CD4-positive, alpha-beta T cell (primary cell): ENCODE measurements at regions not wholly inside any gene's neighbourhood (a gene's known extent, or its start where the extent isn't known, plus 50 kb on each side); places are given as distances from the start of the nearest gene placed in this dataset.

ENCODE experiments used
- ATAC-seq: fragments of 200-7000 bp; cut with Tn5 transposase; one replicate; pipeline ENCODE4 v1.10.0; 2022; ENCODE audit warnings: mild to moderate bottlenecking; ENCODE audit not compliant: poor library complexity
- CTCF ChIA-PET: fragments of 350-600 bp; sonication (Branson Sonifier 250); formaldehyde crosslinking; loops from one replicate; lab custom pipeline; 2021; ENCODE audit warnings: antibody characterized with exemption, inconsistent platforms; lab: Charles Lee
- POLR2A ChIA-PET: fragments of 350-600 bp; sonication (Branson Sonifier 250); formaldehyde crosslinking; loops from one replicate; lab custom pipeline; 2021; ENCODE audit warnings: antibody characterized with exemption, inconsistent platforms; lab: Charles Lee
- DNase-seq, 14 experiments: peaks; one replicate each; pipeline ENCODE4 v3.0.0-alpha.2; 2013 to 2020; ENCODE audit warnings: mixed read lengths in 2 of 14
- H3K27ac ChIP-seq, 2 donors: one replicate each; pipeline versions ENCODE4 v1.5.1 to v1.7.0; 2013; ENCODE audit warnings: low read length in 2 of 2, low read depth in 1 of 2, mild to moderate bottlenecking in 1 of 2
- H3K27me3 ChIP-seq, 2 experiments: 1 replicate in 1 of 2; 2 replicates in 1 of 2; pipeline versions ENCODE4 v1.6.1 to v1.7.0; 2013; ENCODE audit warnings: low read length in 2 of 2, control low read depth in 1 of 2, mild to moderate bottlenecking in 1 of 2, moderate library complexity in 1 of 2; ENCODE audit not compliant: insufficient read depth in 2 of 2, control insufficient read depth in 1 of 2
- H3K36me3 ChIP-seq: one replicate; pipeline ENCODE4 v1.6.1; 2013; ENCODE audit warnings: low read length, control low read depth; ENCODE audit not compliant: insufficient read depth
- H3K4me1 ChIP-seq: one replicate; pipeline ENCODE4 v1.6.1; 2013; ENCODE audit warnings: low read length, control low read depth; ENCODE audit not compliant: insufficient read depth
- H3K4me3 ChIP-seq: one replicate; pipeline ENCODE4 v1.5.1; 2013; ENCODE audit warnings: mild to moderate bottlenecking, low read length, moderate library complexity
- H3K9me3 ChIP-seq, 2 experiments: 1 replicate in 1 of 2; 2 replicates in 1 of 2; pipeline versions ENCODE4 v1.6.1 to v1.7.0; 2013; ENCODE audit warnings: low read length in 2 of 2, mild to moderate bottlenecking in 2 of 2, control low read depth in 1 of 2, moderate library complexity in 1 of 2; ENCODE audit not compliant: control insufficient read depth in 1 of 2, insufficient read depth in 1 of 2
- H3K27ac Mint-ChIP-seq: one replicate; pipeline ENCODE4 v1.8.0; 2020; ENCODE audit warnings: mixed read lengths
- H3K27me3 Mint-ChIP-seq: one replicate; pipeline ENCODE4 v1.8.0; 2021; ENCODE audit warnings: mixed read lengths
- H3K36me3 Mint-ChIP-seq: one replicate; pipeline ENCODE4 v1.8.0; 2021; ENCODE audit warnings: low read depth, mixed read lengths
- H3K4me1 Mint-ChIP-seq: one replicate; pipeline ENCODE4 v1.8.0; 2021; ENCODE audit warnings: low read depth, mixed read lengths
- H3K4me3 Mint-ChIP-seq: one replicate; pipeline ENCODE4 v1.8.0; 2020; ENCODE audit warnings: mild to moderate bottlenecking, mixed read lengths
- H3K9me3 Mint-ChIP-seq: one replicate; pipeline ENCODE4 v1.8.0; 2020; ENCODE audit warnings: mixed read lengths
- CTCF ChIP-seq: fragments of 200-600 bp; IDR thresholded peaks from one replicate; pipeline ENCODE4 v1.8.0; 2022; ENCODE audit warnings: antibody characterized with exemption, mild to moderate bottlenecking
- intact Hi-C, 2 experiments: fragments of 100-400 bp; cut with DNase I in 1 of 2; cut with micrococcal nuclease in 1 of 2; formaldehyde crosslinking; loops; one replicate each; pipeline versions ENCODE4 v1.15.1 to v1.9.0; 2023 to 2025; cut with DNase I, micrococcal nuclease

- no peaks in the 10 kb centered on the region for H3K27me3 ChIP-seq
- Mint-ChIP-seq H3K36me3 (no peaks in the 10 kb centered on the region), H3K9me3 (peaks cover 23% of the 10 kb centered on the region), H3K27me3 (no peaks in the 10 kb centered on the region), H3K4me3 (no peak overlapping the region), H3K4me1 (no peaks in the 10 kb centered on the region), H3K27ac (no peak overlapping the region)
- H3K9me3 ChIP-seq: peaks cover 9 to 18% of the 10 kb centered on the region in 2 experiments
- H3K4me3 ChIP-seq: no peak overlapping the region
- TF ChIP-seq CTCF: no peak
- no peak overlapping the region for H3K27ac ChIP-seq
- intact Hi-C loops: no loop called here
- ChIA-PET CTCF (no interaction called here), POLR2A (no interaction called here)
- ATAC-seq (no peak), DNase-seq (no peak)
- H3K4me1 ChIP-seq: no peaks in the 10 kb centered on the region
- no peaks in the 10 kb centered on the region for H3K36me3 ChIP-seq
Measured at GRCh38 chr11:26820739-26821138, 98.9 kb upstream of the SLC5A12 start.

GRCh38 chr11:26823963-26824362 is 102.1 kb upstream of the SLC5A12 start:
- no peak for ATAC-seq
- intact Hi-C loops: no loop called here
- Mint-ChIP-seq H3K4me3 (no peak overlapping the region), H3K4me1 (no peaks in the 10 kb centered on the region), H3K27me3 (no peaks in the 10 kb centered on the region), H3K27ac (no peak overlapping the region), H3K9me3 (peaks cover 9% of the 10 kb centered on the region), H3K36me3 (no peaks in the 10 kb centered on the region)
- TF ChIP-seq CTCF: no peak
- H3K36me3 ChIP-seq: no peaks in the 10 kb centered on the region
- ChIA-PET CTCF (no interaction called here), POLR2A (no interaction called here)
- H3K4me1 ChIP-seq: no peaks in the 10 kb centered on the region
- no peak overlapping the region for H3K4me3 ChIP-seq
- peaks cover 9 to 15% of the 10 kb centered on the region in 2 experiments for H3K9me3 ChIP-seq
- H3K27ac ChIP-seq: no peak overlapping the region
- H3K27me3 ChIP-seq: no peaks in the 10 kb centered on the region
- DNase-seq: no peak

- Mint-ChIP-seq H3K4me3 (no peak overlapping the region), H3K9me3 (peaks cover 11% of the 10 kb centered on the region), H3K4me1 (no peaks in the 10 kb centered on the region), H3K27me3 (no peaks in the 10 kb centered on the region), H3K36me3 (no peaks in the 10 kb centered on the region), H3K27ac (no peak overlapping the region)
- TF ChIP-seq CTCF: no peak
- DNase-seq (no peak), ATAC-seq (no peak)
- peaks cover 9 to 14% of the 10 kb centered on the region in 2 experiments for H3K9me3 ChIP-seq
- no peaks in the 10 kb centered on the region for H3K27me3 ChIP-seq
- ChIA-PET CTCF (no interaction called here), POLR2A (no interaction called here)
- no peak overlapping the region for H3K4me3 ChIP-seq
- no peaks in the 10 kb centered on the region for H3K36me3 ChIP-seq
- intact Hi-C loops: no loop called here
- H3K27ac ChIP-seq: no peak overlapping the region
- no peaks in the 10 kb centered on the region for H3K4me1 ChIP-seq
Measured at GRCh38 chr11:26827567-26828081, 105.8 kb upstream of the SLC5A12 start.
